ENCODE measurements at regions not wholly inside any gene's neighbourhood (a gene's known extent, or its start where the extent isn't known, plus 50 kb on each side); places are given as distances from the start of the nearest gene placed in this dataset.

DNA sequence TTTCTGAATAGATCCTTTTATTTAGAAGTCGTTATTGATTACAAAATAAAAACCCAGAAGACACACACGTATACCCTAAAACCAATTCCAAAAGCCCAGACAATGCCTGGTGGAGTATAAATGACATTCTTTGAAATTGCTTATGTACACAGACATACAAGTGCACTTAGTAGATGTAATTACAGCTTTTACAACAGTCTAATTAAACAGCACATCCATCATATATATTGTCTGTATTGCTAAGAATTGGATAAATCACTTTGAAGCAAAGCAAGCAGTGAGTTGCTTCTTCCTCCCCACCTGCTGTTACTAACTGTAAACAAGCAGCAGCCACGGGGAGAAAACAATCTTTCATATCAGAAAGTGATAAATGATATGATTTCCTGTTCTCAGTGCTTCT lies 645.7 kb downstream of the TLL1 start:
- Histone ChIP-seq H3K4me1 (no peaks in the 10 kb centered on the region), H3K4me3 (no peak overlapping the region), H3K9me3 (no peaks in the 10 kb centered on the region), H3K27ac (no peak overlapping the region), H3K4me2 (no peak overlapping the region)
- ChIA-PET POLR2A (interaction anchor here (0.6 kb wide), 1 partner anchor 350 kb away, joined by 3 read pairs; no protein-coding TSS in a partner anchor), CTCF (no interaction called here)
- FAIRE-seq, result no peak
- TF ChIP-seq RCOR1 (IDR thresholded peaks at IDR 0.05; ENCODE audit: low read depth, low read length), result no peak
- TF ChIP-seq, protein P1, sequence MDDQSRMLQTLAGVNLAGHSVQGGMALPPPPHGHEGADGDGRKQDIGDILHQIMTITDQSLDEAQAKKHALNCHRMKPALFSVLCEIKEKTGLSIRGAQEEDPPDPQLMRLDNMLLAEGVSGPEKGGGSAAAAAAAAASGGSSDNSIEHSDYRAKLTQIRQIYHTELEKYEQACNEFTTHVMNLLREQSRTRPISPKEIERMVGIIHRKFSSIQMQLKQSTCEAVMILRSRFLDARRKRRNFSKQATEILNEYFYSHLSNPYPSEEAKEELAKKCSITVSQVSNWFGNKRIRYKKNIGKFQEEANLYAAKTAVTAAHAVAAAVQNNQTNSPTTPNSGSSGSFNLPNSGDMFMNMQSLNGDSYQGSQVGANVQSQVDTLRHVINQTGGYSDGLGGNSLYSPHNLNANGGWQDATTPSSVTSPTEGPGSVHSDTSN (IDR thresholded peaks at IDR 0.05), result no peak
- no peak for TF ChIP-seq MAZ (IDR thresholded peaks at IDR 0.05; ENCODE audit: borderline replicate concordance, low read depth, low read length)
- TF ChIP-seq MYC (IDR thresholded peaks at IDR 0.05; ENCODE audit: borderline replicate concordance, low read length), result no peak
- no peak for TF ChIP-seq ZFP36 (IDR thresholded peaks at IDR 0.05; ENCODE audit: borderline replicate concordance, partially characterized antibody)
- no peak for TF ChIP-seq EP300 (IDR thresholded peaks at IDR 0.05)
- no peak for TF ChIP-seq SREBF2 (IDR thresholded peaks at IDR 0.05)
- no peak for TF ChIP-seq ZC3H11A (IDR thresholded peaks at IDR 0.05)
- no peak for TF ChIP-seq RNF2 (IDR thresholded peaks at IDR 0.05; ENCODE audit: borderline replicate concordance, low read depth)
- no peak for TF ChIP-seq HOXB13 (CRISPR knock-in tag; IDR thresholded peaks at IDR 0.05; ENCODE audit: low read depth)
- no peak for TF ChIP-seq FOSB (CRISPR knock-in tag; IDR thresholded peaks at IDR 0.05)
- TF ChIP-seq CBX8 (IDR thresholded peaks at IDR 0.05), result no peak
- ATAC-seq, result no peak
- WGBS (ENCODE audit: missing lambda C conversion rate), result 18% methylated on average over 3 of the region's 3 CpGs
- no peak for DNase-seq (ENCODE audit: low read depth in 1 of 2, low spot score in 1 of 2)

DNA sequence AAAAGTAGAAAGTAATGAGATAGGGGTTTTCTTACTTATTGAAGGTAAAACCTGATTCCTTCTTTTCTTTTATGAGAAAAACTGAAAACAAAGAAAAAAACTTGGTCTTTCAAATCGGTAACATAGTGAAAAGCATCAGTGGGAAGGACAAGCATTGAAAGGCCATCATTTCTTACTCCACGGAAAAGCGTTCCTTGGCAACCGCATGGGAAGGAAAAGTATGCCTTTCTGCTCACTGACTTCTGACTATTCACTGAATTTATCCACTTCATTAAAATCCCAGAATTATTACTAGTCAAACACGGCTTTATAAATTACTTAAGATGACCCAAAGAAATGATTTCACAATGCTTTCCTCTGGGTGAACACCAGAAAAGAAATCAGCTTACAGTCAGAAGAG lies 646.7 kb downstream of the TLL1 start:
- POLR2A ChIA-PET, result no interaction called here
- FAIRE-seq (no peak), DNase-seq (ENCODE audit: low read depth in 1 of 2, low spot score in 1 of 2) (no peak), ATAC-seq (no peak)
- 53% methylated on average over 5 of the region's 5 CpGs for WGBS (ENCODE audit: missing lambda C conversion rate)
- Histone ChIP-seq H3K9me3 (no peaks in the 10 kb centered on the region), H3K4me3 (no peak overlapping the region), H3K4me2 (no peak overlapping the region), H3K4me1 (no peaks in the 10 kb centered on the region), H3K27ac (no peak overlapping the region)
- CTCF ChIA-PET, result no interaction called here
- TF ChIP-seq ZFP36 (IDR thresholded peaks at IDR 0.05; ENCODE audit: borderline replicate concordance, partially characterized antibody), result no peak
- TF ChIP-seq EHF (CRISPR knock-in tag; IDR thresholded peaks at IDR 0.05), result no peak
- no peak for TF ChIP-seq HOXB13 (CRISPR knock-in tag; IDR thresholded peaks at IDR 0.05; ENCODE audit: low read depth)
- TF ChIP-seq TP53 (CRISPR knock-in tag; IDR thresholded peaks at IDR 0.05), result no peak
- no peak for TF ChIP-seq MAFK (IDR thresholded peaks at IDR 0.05; ENCODE audit: partially characterized antibody)
- no peak for TF ChIP-seq BHLHE40 (IDR thresholded peaks at IDR 0.05; ENCODE audit: low read depth, low read length)
- TF ChIP-seq ESRRA (IDR thresholded peaks at IDR 0.05; ENCODE audit: borderline replicate concordance, low read length), result no peak
- no peak for TF ChIP-seq HOXA7 (CRISPR knock-in tag; IDR thresholded peaks at IDR 0.05)
- no peak for TF ChIP-seq FOXS1 (CRISPR knock-in tag; IDR thresholded peaks at IDR 0.05)
- no peak for TF ChIP-seq NR3C1 (IDR thresholded peaks at IDR 0.05)
- TF ChIP-seq TFCP2L1 (CRISPR knock-in tag; IDR thresholded peaks at IDR 0.05), result no peak

DNA sequence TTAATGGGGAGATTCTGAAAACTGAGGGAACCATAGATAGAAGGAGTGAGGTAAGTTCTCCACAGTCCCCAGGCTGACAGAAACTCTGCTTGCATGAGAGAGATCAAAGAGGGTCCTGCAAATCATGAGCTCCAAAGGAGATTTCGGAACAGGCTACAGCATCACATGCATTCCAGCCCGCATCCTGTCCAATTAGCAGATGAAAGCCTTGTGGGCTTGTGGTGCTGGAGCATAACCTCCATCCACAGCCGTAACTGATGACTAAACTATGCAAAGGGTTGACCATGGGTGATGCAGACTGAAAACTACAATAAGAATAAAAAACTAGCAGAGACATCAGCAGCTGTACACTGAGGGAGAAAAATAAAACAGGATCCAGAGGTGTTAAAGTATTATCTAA lies 654.5 kb downstream of the TLL1 start:
- no peak for ATAC-seq
- 46% methylated on average over 3 of the region's 3 CpGs for WGBS (ENCODE audit: missing lambda C conversion rate)
- no peaks in the 10 kb centered on the region for H3K4me1 ChIP-seq
- no peak overlapping the region for H3K4me2 ChIP-seq
- H3K4me3 ChIP-seq, result no peak overlapping the region
- no peak for DNase-seq (ENCODE audit: low read depth in 1 of 2, low spot score in 1 of 2)
- FAIRE-seq, result no peak
- ChIA-PET CTCF (interaction anchor here (1.5 kb wide), 1 partner anchor 11 kb away, joined by 3 read pairs; no protein-coding TSS in a partner anchor), POLR2A (no interaction called here)
- no peaks in the 10 kb centered on the region for H3K9me3 ChIP-seq
- TF ChIP-seq BHLHE40 (IDR thresholded peaks at IDR 0.05; ENCODE audit: low read depth, low read length), result no peak
- no peak overlapping the region for H3K27ac ChIP-seq

DNA sequence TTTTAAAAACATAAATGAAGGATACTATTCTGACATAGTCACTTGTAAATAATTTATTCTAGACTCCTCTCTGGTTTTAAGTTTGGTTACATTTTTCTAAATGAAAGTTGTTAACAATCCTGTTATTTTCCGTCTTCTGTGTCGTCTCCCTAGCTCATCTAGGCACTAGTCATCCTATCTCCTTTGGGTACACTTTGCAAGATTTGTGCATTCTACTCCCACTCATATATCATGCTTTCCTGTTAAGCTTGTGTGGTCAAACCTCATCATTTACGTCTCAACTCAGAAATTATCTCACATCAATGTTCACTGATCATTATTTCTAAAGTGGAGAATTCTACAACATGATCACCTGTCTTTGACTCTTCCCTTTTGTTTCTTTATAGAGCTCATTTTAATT lies 658.7 kb downstream of the TLL1 start:
- 46% methylated on average over 3 of the region's 3 CpGs for WGBS (ENCODE audit: missing lambda C conversion rate)

More for the DNA sequence above, 658.7 kb downstream of the TLL1 start:
- no peak overlapping the region for H3K4me2 ChIP-seq
- no peak overlapping the region for H3K4me3 ChIP-seq
- TF ChIP-seq, protein P2, sequence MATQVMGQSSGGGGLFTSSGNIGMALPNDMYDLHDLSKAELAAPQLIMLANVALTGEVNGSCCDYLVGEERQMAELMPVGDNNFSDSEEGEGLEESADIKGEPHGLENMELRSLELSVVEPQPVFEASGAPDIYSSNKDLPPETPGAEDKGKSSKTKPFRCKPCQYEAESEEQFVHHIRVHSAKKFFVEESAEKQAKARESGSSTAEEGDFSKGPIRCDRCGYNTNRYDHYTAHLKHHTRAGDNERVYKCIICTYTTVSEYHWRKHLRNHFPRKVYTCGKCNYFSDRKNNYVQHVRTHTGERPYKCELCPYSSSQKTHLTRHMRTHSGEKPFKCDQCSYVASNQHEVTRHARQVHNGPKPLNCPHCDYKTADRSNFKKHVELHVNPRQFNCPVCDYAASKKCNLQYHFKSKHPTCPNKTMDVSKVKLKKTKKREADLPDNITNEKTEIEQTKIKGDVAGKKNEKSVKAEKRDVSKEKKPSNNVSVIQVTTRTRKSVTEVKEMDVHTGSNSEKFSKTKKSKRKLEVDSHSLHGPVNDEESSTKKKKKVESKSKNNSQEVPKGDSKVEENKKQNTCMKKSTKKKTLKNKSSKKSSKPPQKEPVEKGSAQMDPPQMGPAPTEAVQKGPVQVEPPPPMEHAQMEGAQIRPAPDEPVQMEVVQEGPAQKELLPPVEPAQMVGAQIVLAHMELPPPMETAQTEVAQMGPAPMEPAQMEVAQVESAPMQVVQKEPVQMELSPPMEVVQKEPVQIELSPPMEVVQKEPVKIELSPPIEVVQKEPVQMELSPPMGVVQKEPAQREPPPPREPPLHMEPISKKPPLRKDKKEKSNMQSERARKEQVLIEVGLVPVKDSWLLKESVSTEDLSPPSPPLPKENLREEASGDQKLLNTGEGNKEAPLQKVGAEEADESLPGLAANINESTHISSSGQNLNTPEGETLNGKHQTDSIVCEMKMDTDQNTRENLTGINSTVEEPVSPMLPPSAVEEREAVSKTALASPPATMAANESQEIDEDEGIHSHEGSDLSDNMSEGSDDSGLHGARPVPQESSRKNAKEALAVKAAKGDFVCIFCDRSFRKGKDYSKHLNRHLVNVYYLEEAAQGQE (IDR thresholded peaks at IDR 0.05), result no peak
- TF ChIP-seq TP53 (CRISPR knock-in tag; IDR thresholded peaks at IDR 0.05) (no peak), GATA3 (IDR thresholded peaks at IDR 0.05; ENCODE audit: borderline replicate concordance) (no peak), ZSCAN20 (CRISPR knock-in tag; IDR thresholded peaks at IDR 0.05) (no peak), EP300 (IDR thresholded peaks at IDR 0.05) (no peak), HOXB5 (CRISPR knock-in tag; IDR thresholded peaks at IDR 0.05) (no peak)
- no peak overlapping the region for H3K27ac ChIP-seq
- POLR2A ChIA-PET, result no interaction called here
- DNase-seq (ENCODE audit: low read depth in 1 of 2, low spot score in 1 of 2) (no peak), ATAC-seq (no peak), FAIRE-seq (no peak)
- CTCF ChIA-PET, result no interaction called here
- no peaks in the 10 kb centered on the region for H3K9me3 ChIP-seq
- H3K4me1 ChIP-seq, result no peaks in the 10 kb centered on the region
